ENCODE measurements at regions not wholly inside any gene's neighbourhood (a gene's known extent, or its start where the extent isn't known, plus 50 kb on each side); places are given as distances from the start of the nearest gene placed in this dataset.
"Not testable (repeated sequence)": the region's sequence is repeated elsewhere in the genome, so short reads cannot be mapped to it uniquely, and the experiment has no call there.

DNA sequence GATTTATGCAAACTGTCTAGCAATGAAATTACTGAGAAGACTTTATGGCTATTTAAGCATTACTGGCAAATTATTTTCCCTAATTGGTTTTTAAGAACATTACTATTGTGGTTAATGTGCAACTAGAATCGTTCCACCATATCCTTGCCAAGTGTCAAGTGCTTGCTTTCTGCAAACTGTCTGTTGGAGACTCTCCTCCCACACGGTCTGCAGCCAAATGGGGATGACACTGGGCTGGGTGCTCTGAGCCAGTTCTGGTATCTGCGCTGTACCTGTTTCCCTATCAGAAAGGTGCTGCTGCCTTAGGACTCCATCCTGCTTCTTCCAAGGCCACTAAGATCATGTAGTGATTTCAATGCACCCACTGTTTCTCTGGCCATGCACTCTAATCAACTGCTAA lies 110.4 kb downstream of the RAMP3 start:
- no peak for DNase-seq

- no peak for DNase-seq
Measured at GRCh38 chr7:45269192-45269591, 111.6 kb downstream of the RAMP3 start.

DNA sequence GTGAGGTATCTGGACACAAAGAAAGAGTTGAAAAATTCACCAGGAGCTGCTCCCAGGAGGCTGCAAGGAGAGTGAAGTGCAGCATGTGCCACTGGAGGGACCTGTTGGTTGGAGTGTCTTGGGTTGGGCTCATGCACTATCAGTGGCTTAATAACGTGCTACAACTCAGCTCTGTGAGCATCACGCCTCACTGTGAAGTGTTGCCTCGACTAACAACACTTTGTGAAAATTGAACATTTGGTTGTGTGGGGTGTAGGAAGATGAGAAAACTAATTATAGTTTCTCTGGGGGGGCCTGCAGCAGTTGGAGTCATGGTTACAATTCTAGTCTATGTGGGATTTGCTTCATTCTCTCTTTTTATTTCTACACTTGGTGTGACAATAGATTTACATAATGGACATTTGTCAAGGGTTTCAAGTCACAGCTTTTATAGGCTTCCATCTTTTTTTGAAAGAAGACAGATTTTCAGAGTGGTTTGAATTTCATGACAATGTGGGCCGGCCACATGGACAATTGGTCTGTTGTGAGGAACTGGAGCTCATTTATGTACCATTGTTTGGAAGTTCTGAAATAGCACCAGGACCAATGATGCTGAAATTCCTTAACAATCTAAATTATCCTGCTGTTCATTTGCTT lies 121.3 kb downstream of the RAMP3 start:
- DNase-seq: no peak

DNA sequence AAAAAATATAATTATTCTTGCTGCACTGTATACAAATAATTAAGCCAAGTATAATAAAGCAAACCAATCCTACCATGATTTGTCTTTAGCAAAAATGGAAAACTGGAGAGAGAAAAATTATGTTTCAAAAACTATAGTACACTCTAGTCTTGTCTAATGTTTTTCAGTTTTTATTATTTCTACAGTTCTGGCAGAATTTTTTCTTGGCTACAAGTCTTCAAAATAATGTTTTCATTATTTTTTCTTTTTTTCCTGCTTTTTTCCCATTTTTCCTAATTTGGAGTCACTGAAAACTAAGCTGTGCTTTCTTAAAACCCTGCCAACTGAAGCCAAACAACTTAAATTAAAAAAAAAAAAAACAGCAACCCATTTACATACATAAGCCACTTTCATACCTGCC lies 132.0 kb downstream of the RAMP3 start:
- DNase-seq: not testable (repeated sequence)

DNA sequence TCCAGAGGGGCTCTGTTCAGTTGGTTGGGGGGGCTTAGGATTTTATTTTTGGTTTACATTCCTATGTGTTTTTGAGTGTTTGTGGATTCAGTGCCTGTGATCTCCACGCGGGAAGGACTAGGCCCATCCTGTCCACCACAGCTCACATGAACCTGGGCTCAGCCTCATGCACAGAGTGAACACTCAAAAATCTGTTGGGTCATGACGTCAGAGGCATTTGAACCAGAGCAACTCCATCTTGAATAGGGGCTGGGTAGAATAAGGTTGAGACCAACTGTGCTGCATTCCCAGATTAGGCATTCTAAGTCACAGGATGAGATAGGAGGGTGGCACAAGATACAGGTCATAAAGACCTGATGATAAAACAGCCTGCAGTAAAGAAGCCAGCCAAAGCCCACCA lies 133.3 kb downstream of the RAMP3 start:
- no peak for DNase-seq

DNA sequence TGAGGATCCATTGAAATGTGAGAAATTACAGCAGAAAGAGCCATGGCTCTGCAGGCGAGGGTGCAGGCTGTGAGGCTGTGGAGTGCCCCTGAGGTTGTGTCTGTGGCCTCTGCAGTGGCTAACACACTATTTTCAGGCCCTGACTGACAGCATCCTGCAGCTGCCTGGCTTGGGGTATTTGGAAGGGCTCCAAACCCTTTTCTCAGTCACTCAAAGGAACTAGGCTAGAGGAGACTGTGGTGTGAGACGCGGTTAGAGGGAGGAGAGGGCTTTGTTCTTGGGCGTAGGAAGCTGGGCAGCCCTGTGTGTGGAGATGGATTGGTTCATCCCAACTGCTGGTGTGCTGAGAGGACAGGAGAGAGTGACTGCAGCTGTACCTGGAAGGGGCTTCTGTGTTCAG lies 134.9 kb downstream of the RAMP3 start:
- DNase-seq: no peak

GRCh38 chr7:45293295-45293942 lies 135.8 kb downstream of the RAMP3 start:
- DNase-seq: no peak

GRCh38 chr7:45294559-45294958 lies 137.0 kb downstream of the RAMP3 start:
- DNase-seq: no peak

DNA sequence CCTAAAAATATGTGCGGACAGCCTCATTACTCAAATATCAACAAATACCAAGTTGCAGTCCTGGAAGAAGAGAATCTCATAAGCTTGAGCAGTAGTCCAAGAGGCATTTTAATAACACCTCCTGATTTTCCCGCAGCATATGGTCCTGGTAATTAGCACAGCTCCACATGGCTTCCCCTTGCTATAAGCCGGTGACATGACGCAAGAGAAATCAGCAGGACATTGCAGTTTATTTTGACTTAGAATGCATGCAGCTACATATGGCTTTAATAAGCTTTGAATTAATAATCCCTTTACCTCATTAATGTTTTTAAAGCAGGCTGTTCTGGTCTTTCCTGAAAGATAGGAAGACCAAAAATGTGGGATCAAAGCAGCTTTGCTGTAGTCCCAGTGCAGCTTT lies 137.6 kb downstream of the RAMP3 start:
- DNase-seq: no peak

DNA sequence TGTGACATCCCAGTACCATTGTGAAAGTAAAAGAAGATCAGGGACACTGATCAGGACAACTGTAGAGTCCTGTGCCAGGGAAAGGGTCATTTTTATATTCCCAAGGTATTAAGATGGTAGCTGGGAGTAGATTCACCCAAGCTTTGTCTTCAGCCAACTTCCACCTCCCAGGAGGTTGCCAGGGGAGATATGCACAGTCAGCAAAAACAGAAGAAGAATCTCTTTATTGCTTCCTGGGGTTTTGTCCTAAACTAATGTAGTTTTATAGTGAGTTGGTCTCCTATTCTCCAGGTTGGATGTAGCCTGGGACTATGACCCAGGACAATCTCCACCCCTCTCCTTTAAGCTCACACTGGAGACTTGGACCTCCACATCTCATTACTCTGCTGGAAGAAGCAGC lies 139.2 kb downstream of the RAMP3 start:
- no peak for DNase-seq

DNA sequence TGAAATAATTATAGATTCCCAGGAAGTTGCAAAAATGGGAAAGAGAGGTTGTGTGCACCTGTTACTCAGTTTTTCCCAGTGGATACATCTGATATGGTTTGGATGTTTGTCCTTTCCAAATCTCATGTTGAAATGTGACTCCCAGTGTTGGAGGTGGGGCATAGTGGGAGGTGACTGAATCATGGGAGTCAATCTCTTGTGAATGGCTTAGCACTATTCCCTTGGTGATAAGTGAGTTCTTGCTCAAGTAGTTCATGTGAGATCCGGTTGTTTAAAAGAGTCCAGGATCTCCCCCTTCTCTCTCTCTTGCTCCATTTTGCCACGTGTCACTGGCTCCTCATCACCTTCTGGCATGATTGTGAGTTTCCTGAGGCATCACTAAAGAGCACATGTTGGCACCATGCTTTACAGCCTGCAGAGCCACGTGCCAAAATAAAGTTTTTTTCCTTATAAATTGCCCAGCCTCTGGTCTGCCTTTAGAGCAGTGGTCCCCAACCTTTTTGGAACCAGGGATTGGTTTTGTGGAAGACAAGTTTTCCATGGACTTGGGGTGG lies 149.2 kb downstream of the RAMP3 start:
- no peak for DNase-seq

- DNase-seq: no peak
Measured at GRCh38 chr7:45311597-45311996, 154.0 kb downstream of the RAMP3 start.

GRCh38 chr7:45315512-45315911 lies 157.9 kb downstream of the RAMP3 start:
- not testable (repeated sequence) for DNase-seq

- DNase-seq: no peak
Measured at GRCh38 chr7:45324683-45325237, 167.2 kb downstream of the RAMP3 start.

DNA sequence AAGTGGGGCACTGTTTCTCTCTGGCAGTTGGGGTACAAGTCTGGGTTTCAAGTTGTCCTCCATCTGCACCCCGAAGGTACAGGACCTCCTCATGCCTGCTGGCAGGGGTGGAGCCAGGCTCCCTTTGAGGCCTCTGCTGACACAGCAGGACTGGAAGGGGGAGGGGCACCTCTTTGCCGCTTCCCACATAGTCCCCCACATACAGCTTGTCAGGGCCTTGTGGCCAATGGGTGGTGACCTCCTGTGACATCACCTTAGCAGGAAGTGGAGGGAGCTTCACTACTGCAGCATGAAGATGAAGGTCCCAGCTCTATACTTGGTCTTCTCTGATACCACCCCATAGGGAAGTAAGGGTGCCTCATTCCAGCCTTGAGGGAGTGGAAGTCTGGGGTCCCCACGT lies 167.8 kb downstream of the RAMP3 start:
- no peak for DNase-seq

DNA sequence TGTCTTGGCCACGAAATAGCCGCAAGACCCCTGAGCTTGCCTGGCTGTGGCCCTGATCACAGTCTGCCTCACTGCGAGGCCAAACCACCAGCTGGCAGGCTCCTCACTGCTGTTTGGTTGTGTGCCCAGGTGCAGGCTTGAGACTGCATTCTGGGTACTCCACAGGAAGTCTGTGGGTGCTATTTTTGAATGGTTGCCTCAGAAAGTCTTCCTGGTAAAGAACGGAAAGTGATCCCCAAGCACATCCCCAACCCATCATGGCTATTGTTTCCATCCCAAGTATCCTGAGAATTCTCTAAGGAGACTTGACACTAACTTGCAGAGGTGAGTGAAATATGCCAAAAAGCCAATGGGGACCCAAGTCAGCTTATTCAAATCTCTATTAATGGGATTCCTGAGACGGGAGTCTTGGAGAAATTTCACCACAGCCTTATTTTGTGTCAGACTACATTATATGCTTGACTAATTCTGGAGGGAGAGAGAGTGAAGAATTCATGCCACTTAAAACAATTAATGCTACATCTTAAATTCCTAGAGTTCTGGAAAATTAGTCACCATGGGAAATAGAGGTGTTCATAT lies 170.9 kb downstream of the RAMP3 start:
- no peak for DNase-seq

GRCh38 chr7:45331563-45331962 lies 174.0 kb downstream of the RAMP3 start:
- DNase-seq: no peak

- not testable (repeated sequence) for DNase-seq
Measured at GRCh38 chr7:45335024-45335423, 177.4 kb downstream of the RAMP3 start.

DNA sequence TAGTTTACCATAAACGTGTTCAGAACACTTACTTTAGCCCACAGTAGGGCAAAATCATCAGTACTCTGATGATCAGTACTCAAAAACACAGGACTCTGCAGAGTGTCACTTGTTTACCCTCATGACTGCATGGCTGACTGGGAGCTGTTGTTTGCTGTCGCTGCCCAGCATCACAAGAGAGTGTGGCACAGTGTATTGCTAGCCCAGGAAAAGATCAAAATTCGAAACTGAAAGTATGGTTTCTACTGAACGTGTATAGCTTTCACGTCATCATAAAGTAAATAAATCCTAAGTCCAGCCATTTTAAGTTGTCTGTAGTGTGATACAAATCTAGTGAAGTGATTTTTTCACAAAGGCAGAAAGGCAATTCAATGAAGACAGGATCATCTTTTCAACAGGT lies 184.6 kb downstream of the RAMP3 start:
- no peak for DNase-seq

DNA sequence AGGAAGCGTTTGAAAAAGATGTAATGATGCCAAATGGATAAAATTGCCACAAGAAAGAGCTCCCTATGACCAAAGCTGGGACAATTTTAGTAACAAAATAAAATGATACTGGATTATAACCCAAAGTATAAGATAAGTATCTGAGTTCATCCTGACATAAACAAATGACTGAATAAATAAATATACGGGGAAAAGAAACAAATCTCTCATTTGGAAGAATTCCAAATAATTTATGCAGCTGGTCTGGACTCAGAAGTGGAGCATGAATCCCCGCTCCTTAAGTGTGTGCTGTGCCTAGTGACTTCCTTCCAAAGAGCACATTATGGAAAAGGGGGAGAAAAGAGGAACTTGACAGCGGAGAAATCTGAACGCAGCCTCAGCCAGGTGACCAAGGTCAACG lies 186.2 kb downstream of the RAMP3 start:
- DNase-seq: no peak

DNA sequence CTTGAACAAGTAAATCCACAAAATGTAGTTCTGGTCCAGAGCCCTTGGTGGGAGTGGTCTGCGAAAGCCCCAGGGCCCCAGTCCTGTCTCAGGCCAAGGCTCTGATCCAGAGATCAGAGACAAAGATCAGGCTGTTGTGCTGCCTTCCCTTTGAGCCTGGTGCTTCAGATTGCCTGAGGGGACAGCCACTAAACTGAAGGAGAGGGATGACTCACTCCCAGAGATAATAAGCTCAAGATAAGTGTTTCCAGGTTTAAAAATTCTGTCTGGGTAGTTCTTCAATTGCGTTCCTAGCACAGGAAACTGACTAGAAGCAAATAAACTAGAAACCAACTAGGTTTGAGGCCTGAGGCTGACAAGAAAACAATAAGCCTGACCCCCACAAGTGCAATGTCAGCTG lies 190.2 kb downstream of the RAMP3 start:
- DNase-seq: no peak

DNA sequence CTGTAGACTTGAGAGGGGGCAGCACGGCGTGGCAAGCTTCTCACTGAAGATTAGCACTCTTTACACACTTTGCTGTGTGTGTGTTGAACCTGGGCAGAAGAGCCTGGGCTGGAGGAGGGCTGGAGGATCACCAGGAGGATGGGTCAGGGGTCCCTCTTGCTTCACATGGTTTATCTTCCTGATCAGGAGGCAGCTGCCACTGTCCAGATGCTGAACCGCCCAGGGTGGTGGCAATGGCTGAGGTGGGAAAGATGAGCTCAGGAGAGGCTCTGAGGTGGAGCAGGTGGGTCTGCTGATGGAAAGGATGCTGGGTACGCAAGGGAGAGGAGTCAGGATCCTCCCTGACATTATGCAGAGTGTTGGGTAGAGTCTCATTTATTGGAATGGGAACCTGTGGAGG lies 191.5 kb downstream of the RAMP3 start:
- no peak for DNase-seq

- no peak for DNase-seq
Measured at GRCh38 chr7:45350896-45351295, 193.3 kb downstream of the RAMP3 start.

GRCh38 chr7:45358287-45358686 lies 200.7 kb downstream of the RAMP3 start:
- DNase-seq: no peak

Measured in kidney glomerular epithelial cell (primary cell).